GF-D8 (cell line): ENCODE measurements at regions not wholly inside any gene's neighbourhood (a gene's known extent, or its start where the extent isn't known, plus 50 kb on each side); places are given as distances from the start of the nearest gene placed in this dataset.
"Not testable (repeated sequence)": the region's sequence is repeated elsewhere in the genome, so short reads cannot be mapped to it uniquely, and the experiment has no call there.

Experiments used
- DNase-seq: peaks from one replicate; lab custom pipeline; 2025; lab: John Stamatoyannopoulos, UW

DNA sequence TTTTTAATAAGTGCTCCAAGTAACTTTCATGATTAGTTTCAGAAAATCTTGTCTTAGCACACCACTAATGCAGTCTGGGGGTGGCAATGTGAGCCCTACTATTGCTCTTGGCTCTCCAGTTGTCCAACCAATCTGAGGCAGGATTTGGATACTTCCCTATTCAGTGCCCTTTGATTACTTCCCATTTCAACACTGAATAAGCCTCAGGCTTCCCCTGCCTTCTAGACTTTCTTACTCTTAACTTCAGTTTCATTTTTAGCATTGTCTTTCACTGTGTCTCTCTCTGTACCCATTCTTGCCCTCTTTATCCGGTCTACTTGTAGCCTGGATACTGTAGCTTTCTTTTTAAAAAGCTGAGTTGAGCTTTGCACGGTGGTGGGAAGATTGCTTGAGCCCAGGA, 186.1 kb downstream of the C9orf152 start:
- peak; percentile 70 for DNase-seq

- DNase-seq, result peak; percentile 12
Observed at GRCh38 chr9:110023221-110023620, 184.7 kb downstream of the C9orf152 start.

- no peak for DNase-seq
Observed at GRCh38 chr9:110025551-110026170, 182.3 kb downstream of the C9orf152 start.

DNA sequence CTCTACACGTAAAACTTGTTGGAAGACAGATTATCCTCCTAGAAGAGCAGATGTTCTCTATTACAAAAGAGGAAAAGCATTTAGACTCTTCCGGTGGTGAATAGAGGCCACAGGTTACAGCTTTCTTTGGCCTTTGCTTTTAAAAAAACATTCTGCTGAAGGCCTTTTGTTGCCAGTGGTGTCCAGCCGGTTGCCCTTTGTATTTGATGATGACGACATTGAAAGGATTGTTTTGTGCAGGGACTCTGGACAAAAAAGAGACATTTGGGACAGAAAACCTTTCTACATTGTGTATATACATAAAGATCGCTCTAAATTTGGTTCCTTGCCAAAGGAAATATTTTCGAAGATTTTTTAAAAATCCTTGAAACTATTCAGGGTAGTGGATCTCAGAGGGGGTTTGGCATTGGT, 180.3 kb downstream of the C9orf152 start:
- DNase-seq, result peak; percentile 92

GRCh38 chr9:110028271-110028670, 179.7 kb downstream of the C9orf152 start:
- no peak for DNase-seq

- no peak for DNase-seq
Observed at GRCh38 chr9:110028676-110029075, 179.3 kb downstream of the C9orf152 start.

DNA sequence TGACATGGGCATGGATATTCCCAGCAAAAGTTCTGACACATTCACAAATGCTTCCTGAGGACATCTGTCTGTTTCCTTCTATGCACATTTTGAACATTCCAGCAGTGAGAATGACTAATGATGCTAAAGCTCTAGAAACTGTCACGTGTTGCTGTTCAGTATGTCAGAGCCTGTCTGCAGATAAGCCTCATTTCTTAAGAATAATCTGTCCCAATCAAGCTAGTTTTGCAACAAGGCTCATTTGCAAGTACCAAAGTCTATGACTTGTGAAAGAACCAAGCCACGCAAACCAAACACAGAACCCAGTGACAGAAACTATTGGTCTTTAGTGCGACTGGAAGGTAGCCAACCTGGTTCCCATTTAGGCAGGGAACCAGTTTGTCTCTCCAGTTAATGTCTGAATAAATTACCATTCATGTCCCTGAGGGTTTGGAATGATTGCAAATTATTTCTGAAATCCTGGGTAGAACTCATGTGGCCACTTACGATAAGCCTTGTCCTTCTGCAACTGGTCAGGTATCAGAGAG, 178.5 kb downstream of the C9orf152 start:
- DNase-seq, result peak; percentile 95

- peak; percentile 29 for DNase-seq
Observed at GRCh38 chr9:110029956-110030480, 177.9 kb downstream of the C9orf152 start.

- no peak for DNase-seq
Observed at GRCh38 chr9:110030632-110031031, 177.3 kb downstream of the C9orf152 start.

- DNase-seq, result no peak
Observed at GRCh38 chr9:110031511-110032173, 176.3 kb downstream of the C9orf152 start.

DNA sequence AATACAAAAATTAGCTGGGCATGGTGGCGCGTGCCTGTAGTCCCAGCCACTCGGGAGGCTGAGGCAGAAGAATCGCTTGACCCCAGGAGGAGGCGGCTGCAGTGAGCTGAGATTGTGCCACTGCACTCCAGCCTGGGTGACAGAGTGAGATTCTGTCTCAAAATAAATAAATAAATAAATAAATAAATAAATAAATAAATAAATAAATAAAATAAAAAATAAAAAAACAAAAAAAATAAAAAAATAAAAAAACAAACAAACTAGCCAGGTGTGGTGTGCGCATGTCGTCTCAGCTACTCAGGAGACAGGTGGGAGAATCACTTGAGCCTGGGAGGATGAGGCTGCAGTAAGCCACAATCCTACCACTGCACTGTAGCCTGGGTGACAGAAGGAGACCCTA, 175.4 kb downstream of the C9orf152 start:
- DNase-seq, result not testable (repeated sequence)

GRCh38 chr9:110033869-110034268, 174.1 kb downstream of the C9orf152 start:
- DNase-seq, result no peak

DNA sequence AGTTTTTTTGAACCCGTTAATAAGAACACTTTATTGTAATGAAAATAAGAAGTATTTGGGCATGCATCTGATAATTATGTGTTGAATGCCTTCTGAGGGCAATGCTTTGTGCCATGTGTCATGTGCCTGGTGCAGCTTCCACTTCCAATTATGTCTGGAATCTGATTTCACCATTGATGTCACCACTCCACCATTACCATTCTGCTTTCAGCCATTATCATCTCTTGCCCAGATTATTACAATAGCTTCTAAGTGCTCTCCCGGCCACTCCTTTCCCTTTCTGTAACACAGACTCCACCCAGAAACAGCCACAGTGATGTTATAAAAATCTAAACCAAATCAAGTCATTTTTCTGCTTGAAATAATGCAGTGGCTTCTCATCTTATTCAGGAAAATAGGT, 171.7 kb downstream of the C9orf152 start:
- no peak for DNase-seq

DNA sequence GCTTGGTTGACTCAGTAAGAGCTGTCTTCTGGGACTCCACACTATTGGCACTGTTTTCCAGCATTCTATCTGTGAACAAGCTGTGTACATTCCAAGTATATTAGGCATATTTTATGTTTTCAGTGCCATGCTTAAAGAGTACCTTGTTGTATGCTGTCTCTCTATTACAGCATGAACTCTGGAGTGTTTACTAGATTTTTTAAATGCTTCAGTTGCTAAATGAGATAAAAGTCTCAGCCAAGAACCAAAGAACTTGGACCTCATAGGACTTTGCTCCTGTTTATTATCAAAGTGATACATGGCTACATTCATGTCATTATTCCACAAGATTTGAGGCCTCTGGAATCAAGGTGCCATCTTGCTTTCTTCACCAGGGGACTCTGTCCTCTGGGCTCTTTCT, 167.2 kb downstream of the C9orf152 start:
- no peak for DNase-seq

DNA sequence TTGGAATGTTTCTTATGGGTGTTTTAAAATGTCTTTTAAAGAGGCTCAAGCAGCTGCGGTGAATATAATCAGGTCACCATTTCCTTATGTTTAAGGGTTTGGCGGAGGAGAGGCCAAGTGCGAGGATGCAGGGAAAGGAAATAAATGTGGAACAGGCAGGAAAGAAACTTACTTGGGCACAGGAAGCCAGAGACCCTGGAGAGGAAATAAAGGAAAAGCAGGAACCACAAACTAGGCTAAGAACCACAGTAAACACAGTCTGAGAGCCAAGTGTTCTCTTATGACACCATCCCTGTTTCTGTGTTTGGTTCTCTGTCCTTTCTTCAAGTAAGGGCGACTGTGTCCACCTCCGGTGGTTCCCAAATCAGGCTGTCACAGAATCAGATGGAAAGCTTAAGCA, 166.5 kb downstream of the C9orf152 start:
- no peak for DNase-seq

DNA sequence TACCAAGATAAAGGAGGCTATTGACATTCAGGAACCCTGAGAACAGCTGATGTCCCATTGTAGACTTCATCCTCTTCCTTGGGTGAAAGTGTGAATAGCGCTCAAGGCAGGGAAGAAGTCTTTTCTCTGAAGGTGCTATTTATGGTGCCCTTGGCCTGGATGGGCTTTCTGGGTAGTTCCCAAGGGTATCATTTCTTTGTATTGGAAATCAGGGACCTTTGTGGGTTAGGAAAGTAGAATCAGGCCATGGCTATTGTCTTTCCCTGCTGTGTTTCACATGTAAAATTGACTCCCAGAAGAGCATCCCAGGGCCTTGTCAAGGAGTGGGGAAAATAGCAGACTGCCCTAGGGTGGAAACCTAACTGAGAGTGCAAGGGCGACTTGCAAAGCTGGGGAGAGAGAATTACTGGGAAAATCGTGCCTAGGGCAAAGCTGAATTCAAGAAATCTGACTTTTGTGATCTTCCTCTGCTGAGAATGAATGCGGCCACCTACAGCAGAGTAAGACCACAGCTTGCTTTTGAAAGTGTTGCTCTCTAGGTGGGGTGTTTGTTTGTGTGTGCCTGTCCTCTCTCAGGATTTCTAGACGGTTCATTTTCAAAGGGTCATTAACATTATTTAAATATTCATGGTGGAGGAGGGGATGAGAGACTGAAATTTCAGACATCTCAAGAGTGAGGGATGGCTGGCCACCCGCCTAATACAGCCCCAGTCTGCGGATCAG, 160.6 kb downstream of the C9orf152 start:
- no peak for DNase-seq

DNA sequence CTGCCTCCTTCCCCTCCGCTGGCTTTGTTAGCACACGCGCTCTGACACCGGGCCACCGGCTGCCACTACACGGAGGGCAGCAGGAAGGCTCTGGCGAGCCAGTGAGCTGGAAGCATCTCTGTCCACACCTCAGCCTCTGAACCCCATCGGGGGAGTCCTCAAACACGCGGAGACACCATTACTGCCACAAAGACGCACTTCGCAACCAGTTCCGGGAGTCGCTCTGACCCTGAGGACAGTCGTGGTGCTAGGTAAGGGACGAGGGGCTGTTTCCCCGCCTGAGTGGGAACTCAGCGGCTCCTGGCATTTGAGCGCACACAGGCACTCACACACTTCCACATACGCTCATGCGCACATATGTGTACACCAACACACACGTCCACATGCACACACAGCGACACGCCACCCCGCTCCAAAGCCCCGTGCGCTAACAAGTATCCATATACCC, 160.0 kb downstream of the C9orf152 start:
- no peak for DNase-seq

DNA sequence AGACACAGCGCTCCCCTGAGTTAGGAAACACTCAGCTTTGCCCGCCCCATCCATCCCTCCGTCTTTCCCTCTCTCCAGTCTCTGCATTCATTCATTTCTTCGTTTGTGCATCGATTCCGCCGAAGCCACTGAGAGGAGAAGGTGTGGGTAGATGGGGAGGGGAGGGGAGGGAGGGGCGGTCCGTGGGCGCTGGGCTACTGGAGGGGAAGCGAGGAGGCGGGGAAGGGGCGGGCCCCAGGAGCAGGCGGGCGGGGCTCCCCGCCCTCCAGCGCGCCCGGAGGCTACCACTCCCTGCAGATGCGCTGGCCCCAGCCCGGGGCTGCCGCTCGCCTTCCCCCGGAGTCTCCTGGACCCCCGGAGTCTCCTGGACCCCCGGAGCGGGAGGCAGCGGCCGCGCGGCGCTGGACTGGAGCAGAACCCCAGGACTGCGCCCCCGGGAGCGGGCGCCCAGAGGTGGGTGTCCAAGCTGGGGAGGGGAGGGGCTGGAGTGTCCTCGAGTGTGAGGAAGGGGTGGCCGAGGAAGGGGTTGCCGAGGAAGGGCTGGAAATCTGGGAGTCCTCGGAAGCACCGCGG, 159.5 kb downstream of the C9orf152 start:
- DNase-seq, result peak; percentile 57

DNA sequence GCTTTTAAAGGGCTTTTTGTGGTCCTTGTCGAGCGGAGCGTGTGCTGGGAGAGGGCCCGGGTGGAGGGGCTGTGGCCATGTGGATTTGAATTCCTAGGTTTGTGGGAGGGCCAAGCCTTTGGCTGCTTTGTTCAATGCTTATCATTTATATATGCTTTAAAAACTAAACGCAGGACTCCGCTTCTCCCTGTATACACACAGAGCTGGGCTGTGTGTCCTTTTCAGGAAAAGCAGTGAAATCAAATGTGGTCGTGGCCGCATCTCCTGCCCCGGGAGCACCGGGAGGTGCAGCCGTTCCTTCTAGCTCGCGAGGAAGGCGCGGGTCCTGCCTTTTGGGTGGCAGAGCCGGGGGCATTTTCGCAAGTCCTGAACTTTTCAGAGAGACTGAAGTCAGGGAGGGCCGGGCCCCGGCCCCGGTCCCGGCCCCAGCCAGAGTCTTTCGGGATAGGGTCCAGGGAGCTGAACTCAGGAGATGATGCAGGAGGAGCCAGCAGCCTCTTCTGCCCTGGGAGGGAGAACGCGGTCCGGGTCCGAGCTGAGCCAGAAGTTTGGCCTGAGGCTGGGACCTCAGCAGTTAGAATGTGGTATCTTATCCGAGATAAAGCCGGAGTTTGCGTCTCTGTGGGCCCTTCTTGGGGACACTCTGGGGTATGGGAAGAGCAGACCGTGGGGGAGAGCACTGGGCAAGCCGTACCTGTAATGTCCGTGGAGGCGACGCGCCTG, 158.8 kb downstream of the C9orf152 start:
- DNase-seq, result no peak

DNA sequence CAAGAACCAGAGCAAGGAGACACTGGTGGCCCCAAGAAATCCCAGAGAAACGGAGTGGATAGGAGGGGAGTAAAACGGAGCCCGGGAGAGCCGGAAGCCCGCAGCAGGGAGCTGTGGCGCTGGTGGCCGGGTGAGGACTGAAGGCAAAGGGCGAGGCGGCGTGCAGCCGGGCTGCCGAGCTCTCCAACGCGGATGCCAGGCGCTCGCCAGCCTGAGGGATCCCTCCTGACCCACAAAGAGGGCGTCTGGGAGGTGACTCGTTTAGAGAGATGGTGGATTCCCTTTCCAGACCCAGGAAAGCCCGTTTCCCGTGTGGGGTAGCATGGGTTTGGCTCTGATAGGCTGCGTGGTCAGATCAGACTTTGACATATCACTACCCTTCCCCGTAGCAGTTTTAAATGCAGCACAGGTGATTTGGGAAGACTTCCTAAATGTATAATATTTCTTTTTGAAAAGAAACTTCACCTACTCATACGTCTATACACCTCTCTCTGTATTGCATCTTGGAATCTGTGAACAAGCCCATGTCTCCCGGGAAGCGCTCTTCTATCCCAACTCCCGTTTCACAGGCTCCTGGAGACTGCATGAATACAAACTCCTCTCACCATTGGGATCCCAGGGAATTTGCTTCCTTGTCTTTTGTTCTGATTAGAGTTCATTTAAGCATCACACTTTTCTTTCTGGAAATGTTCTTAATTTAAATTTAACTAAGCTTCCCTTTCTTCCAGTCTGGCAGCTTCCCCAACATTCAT, 158.1 kb downstream of the C9orf152 start:
- no peak for DNase-seq

GRCh38 chr9:110050925-110051355, 157.0 kb downstream of the C9orf152 start:
- peak; percentile 42 for DNase-seq
